ENCODE measurements at regions not wholly inside any gene's neighbourhood (a gene's known extent, or its start where the extent isn't known, plus 50 kb on each side); places are given as distances from the start of the nearest gene placed in this dataset.

- TF ChIP-seq CTCF (conservative IDR thresholded peaks at IDR 0.05): no peak
- no peak for TF ChIP-seq EZH2 (IDR thresholded peaks at IDR 0.05; ENCODE audit: low read depth)
Measured at GRCh38 chr4:55004831-55005230, 120.6 kb downstream of the KDR start.

All from PC-9 (cell line).